ENCODE measurements at regions not wholly inside any gene's neighbourhood (a gene's known extent, or its start where the extent isn't known, plus 50 kb on each side); places are given as distances from the start of the nearest gene placed in this dataset.
A peak's percentile ranks its signal among the peaks of the same experiment; 100 is the strongest.

- TF ChIP-seq CTCF (IDR thresholded peaks at IDR 0.05) (no peak), POLR2A (IDR thresholded peaks at IDR 0.05) (no peak)
- Histone ChIP-seq H3K27ac (no peak overlapping the region), H3K36me3 (no peaks in the 10 kb centered on the region), H3K27me3 (no peaks in the 10 kb centered on the region), H3K4me1 (no peaks in the 10 kb centered on the region), H3K4me3 (no peak overlapping the region), H3K9me3 (no peaks in the 10 kb centered on the region)
- DNase-seq: peak in 1 of 3 donors; percentile 48
Observed at GRCh38 chr2:18413676-18414396, 146.6 kb downstream of the RDH14 start.

- H3K4me1 ChIP-seq: no peaks in the 10 kb centered on the region
- H3K4me3 ChIP-seq: no peak overlapping the region
- no peaks in the 10 kb centered on the region for H3K27me3 ChIP-seq
- no peaks in the 10 kb centered on the region for H3K9me3 ChIP-seq
- no peaks in the 10 kb centered on the region for H3K36me3 ChIP-seq
- no peak overlapping the region for H3K27ac ChIP-seq
- DNase-seq: no peak
- no peak for TF ChIP-seq POLR2A (IDR thresholded peaks at IDR 0.05)
- TF ChIP-seq CTCF (IDR thresholded peaks at IDR 0.05): no peak
Observed at GRCh38 chr2:18412980-18413675, 147.3 kb downstream of the RDH14 start.

GRCh38 chr2:18411626-18412025 is 148.8 kb downstream of the RDH14 start:
- Histone ChIP-seq H3K27ac (no peak overlapping the region), H3K4me3 (no peak overlapping the region), H3K4me1 (no peaks in the 10 kb centered on the region), H3K9me3 (no peaks in the 10 kb centered on the region), H3K27me3 (no peaks in the 10 kb centered on the region), H3K36me3 (no peaks in the 10 kb centered on the region)
- no peak for DNase-seq
- no peak for TF ChIP-seq POLR2A (IDR thresholded peaks at IDR 0.05)
- no peak for TF ChIP-seq CTCF (IDR thresholded peaks at IDR 0.05)

- Histone ChIP-seq H3K9me3 (no peaks in the 10 kb centered on the region), H3K4me3 (no peak overlapping the region), H3K4me1 (no peaks in the 10 kb centered on the region), H3K27ac (no peak overlapping the region), H3K27me3 (no peaks in the 10 kb centered on the region), H3K36me3 (no peaks in the 10 kb centered on the region)
- TF ChIP-seq CTCF (IDR thresholded peaks at IDR 0.05) (no peak), POLR2A (IDR thresholded peaks at IDR 0.05) (no peak)
- DNase-seq: no peak
Observed at GRCh38 chr2:18410543-18410942, 149.9 kb downstream of the RDH14 start.

- no peak for TF ChIP-seq CTCF (IDR thresholded peaks at IDR 0.05)
- TF ChIP-seq POLR2A (IDR thresholded peaks at IDR 0.05): no peak
Observed at GRCh38 chr2:18408638-18409037, 151.8 kb downstream of the RDH14 start.

More at GRCh38 chr2:18408638-18409037, 151.8 kb downstream of the RDH14 start:
- no peaks in the 10 kb centered on the region for H3K9me3 ChIP-seq
- H3K27ac ChIP-seq: no peak overlapping the region
- H3K27me3 ChIP-seq: no peaks in the 10 kb centered on the region
- H3K4me3 ChIP-seq: no peak overlapping the region
- H3K36me3 ChIP-seq: no peaks in the 10 kb centered on the region
- DNase-seq: no peak
- H3K4me1 ChIP-seq: no peaks in the 10 kb centered on the region
